Subcutaneous abdominal adipose tissue (tissue), 5 donors: ENCODE measurements at regions not wholly inside any gene's neighbourhood (a gene's known extent, or its start where the extent isn't known, plus 50 kb on each side); places are given as distances from the start of the nearest gene placed in this dataset.

Source experiments
- H3K27ac ChIP-seq: one replicate; pipeline ENCODE4 v1.7.0; 2013; ENCODE audit warnings: low read depth, mild to moderate bottlenecking, inconsistent platforms, low read length, moderate library complexity
- H3K27me3 ChIP-seq, 5 donors: one replicate each; pipeline ENCODE4 v1.7.0; 2013; ENCODE audit warnings: low read length in 5 of 5, inconsistent platforms in 1 of 5; ENCODE audit not compliant: control insufficient read depth in 5 of 5, insufficient read depth in 4 of 5
- H3K36me3 ChIP-seq, 5 donors: one replicate each; pipeline ENCODE4 v1.7.0; 2013; ENCODE audit warnings: low read length in 5 of 5; ENCODE audit not compliant: control insufficient read depth in 5 of 5, insufficient read depth in 5 of 5
- H3K4me1 ChIP-seq, 5 donors: one replicate each; pipeline ENCODE4 v1.7.0; 2013; ENCODE audit warnings: low read length in 5 of 5, mild to moderate bottlenecking in 3 of 5, moderate library complexity in 1 of 5; ENCODE audit not compliant: control insufficient read depth in 5 of 5, insufficient read depth in 5 of 5
- H3K4me3 ChIP-seq, 5 donors: one replicate each; pipeline ENCODE4 v1.7.0; 2013; ENCODE audit warnings: low read length in 5 of 5, low read depth in 1 of 5
- H3K9ac ChIP-seq, 5 donors: one replicate each; pipeline ENCODE4 v1.7.0; 2013; ENCODE audit warnings: low read length in 5 of 5, mild to moderate bottlenecking in 4 of 5, moderate library complexity in 3 of 5
- H3K9me3 ChIP-seq, 5 donors: one replicate each; pipeline ENCODE4 v1.7.0; 2013; ENCODE audit warnings: low read length in 5 of 5; ENCODE audit not compliant: control insufficient read depth in 5 of 5
- donor health status: healthy.
- donor health status: healthy.
- donor health status: healthy.
- donor health status: healthy.
- donor health status: healthy.

DNA sequence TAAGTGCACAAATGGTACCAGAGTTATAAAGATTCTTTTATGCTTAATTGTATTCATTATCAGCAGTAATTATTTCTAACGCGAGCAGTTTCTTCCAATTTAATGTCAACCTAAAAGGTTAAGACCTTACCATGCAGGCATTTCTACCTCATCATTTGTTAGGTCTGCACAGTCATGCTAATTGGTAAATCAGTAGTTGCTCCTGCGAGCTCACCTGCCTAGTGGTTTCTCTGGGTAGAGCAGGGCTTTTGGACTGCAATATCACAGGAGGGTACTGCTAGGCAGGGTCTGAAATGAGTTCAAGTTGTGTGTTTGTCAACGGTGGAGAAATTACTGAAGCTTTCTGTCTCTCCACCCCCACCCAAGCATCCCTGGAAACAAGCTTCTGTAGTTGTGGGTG lies 558.5 kb upstream of the MGMT start:
- Histone ChIP-seq H3K36me3 (no peaks in the 10 kb centered on the region), H3K9ac (no peak overlapping the region), H3K27me3 (no peaks in the 10 kb centered on the region), H3K9me3 (no peaks in the 10 kb centered on the region), H3K27ac (no peak overlapping the region), H3K4me1 (peaks cover 0 to 16% (median 0%) of the 10 kb centered on the region in 5 donors), H3K4me3 (no peak overlapping the region)

DNA sequence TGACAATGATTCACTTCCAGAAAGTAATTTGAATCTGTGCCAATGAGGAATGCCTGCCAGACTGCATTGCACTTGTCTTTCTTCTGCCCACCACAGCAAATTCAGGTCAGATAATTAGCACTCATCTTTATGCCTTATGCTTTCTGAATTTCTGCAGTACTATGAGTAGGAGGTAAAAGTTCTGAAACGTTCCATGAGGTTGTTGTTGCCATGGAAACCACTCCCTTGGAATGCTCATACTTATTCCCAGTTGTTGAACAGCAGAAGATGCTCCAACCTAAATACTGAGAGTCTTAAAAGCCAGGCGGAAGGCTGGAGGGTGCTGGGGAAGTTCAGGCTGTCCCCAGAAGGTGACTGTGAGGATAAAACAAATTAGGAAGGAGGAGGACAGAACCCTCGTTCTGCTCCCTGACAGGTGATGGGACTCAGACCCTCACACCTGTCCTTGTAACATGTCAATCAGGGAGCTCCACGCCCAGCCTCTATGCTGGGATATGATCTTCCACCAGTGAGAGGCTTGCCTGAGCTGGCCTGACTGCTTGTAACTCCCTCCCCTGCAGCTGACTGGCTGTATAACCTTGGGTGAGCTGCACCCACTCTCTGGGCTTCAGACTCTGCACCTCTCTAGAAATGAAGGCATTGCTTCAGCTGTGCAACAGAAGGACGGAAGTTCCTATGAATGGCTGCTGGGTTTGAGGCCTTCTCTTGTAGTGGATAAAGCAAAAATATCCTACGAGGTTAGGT lies 554.3 kb upstream of the MGMT start:
- H3K27ac ChIP-seq: no peak overlapping the region

GRCh38 chr10:128914681-128915080 lies 552.4 kb upstream of the MGMT start:
- no peak overlapping the region for H3K4me3 ChIP-seq
- peaks cover 0 to 17% (median 0%) of the 10 kb centered on the region in 5 donors for H3K4me1 ChIP-seq
- H3K36me3 ChIP-seq: no peaks in the 10 kb centered on the region
- peaks cover 0 to 13% (median 0%) of the 10 kb centered on the region in 5 donors for H3K27me3 ChIP-seq
- no peaks in the 10 kb centered on the region for H3K9me3 ChIP-seq
- H3K27ac ChIP-seq: no peak overlapping the region
- H3K9ac ChIP-seq: no peak overlapping the region

More for the DNA sequence above, 554.3 kb upstream of the MGMT start:
- Histone ChIP-seq H3K4me1 (peaks cover 0 to 26% (median 0%) of the 10 kb centered on the region in 5 donors), H3K27me3 (peaks cover 0 to 12% (median 0%) of the 10 kb centered on the region in 5 donors), H3K9ac (no peak overlapping the region), H3K9me3 (no peaks in the 10 kb centered on the region), H3K36me3 (no peaks in the 10 kb centered on the region), H3K4me3 (no peak overlapping the region)

GRCh38 chr10:128915630-128916029 lies 551.4 kb upstream of the MGMT start:
- H3K27me3 ChIP-seq: peaks cover 0 to 13% (median 0%) of the 10 kb centered on the region in 5 donors
- H3K4me1 ChIP-seq: peaks cover 0 to 17% (median 0%) of the 10 kb centered on the region in 5 donors
- H3K27ac ChIP-seq: no peak overlapping the region
- no peak overlapping the region for H3K4me3 ChIP-seq
- no peaks in the 10 kb centered on the region for H3K9me3 ChIP-seq
- H3K36me3 ChIP-seq: no peaks in the 10 kb centered on the region
- H3K9ac ChIP-seq: no peak overlapping the region

GRCh38 chr10:128916383-128916782 lies 550.7 kb upstream of the MGMT start:
- no peaks in the 10 kb centered on the region for H3K36me3 ChIP-seq
- no peak overlapping the region for H3K9ac ChIP-seq
- H3K4me1 ChIP-seq: peaks cover 0 to 17% (median 0%) of the 10 kb centered on the region in 5 donors
- H3K27ac ChIP-seq: no peak overlapping the region
- H3K27me3 ChIP-seq: peaks cover 0 to 13% (median 0%) of the 10 kb centered on the region in 5 donors
- H3K4me3 ChIP-seq: no peak overlapping the region
- no peaks in the 10 kb centered on the region for H3K9me3 ChIP-seq

DNA sequence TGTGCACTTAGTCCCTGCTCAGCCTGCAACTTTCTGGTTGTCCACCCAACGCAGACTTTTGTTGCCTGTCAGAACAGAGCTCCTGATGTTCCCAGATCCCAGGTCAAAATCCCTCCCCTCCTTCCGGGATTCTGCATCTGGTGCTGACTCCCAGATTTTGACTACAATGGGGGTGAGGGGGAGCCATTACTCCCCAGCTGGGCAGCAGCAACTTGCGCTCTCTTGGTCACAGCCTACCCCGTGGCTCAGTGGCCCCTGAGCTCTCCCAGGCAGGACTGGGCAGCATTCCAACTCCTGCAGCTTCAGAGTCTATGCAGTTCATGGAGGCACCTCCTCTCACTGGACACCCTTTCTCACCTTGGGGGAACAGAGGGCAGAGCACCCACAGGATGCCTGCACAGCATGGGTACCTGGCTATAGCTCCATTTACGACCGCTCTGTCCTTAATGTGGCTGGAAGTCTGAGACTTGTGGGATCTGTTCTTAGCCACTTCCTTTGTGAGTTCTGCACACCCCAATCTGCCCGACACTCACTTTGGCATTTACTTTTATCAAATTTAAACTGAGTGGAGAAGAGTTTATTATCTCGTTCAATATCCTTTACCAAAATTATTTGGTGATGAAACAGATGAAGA lies 545.5 kb upstream of the MGMT start:
- Histone ChIP-seq H3K27ac (no peak overlapping the region), H3K9me3 (no peaks in the 10 kb centered on the region), H3K36me3 (no peaks in the 10 kb centered on the region), H3K4me3 (no peak overlapping the region), H3K9ac (no peak overlapping the region), H3K4me1 (peaks cover 0 to 3% (median 0%) of the 10 kb centered on the region in 5 donors), H3K27me3 (peaks cover 0 to 7% (median 5%) of the 10 kb centered on the region in 5 donors)

- Histone ChIP-seq H3K27me3 (peaks cover 0 to 7% (median 4%) of the 10 kb centered on the region in 5 donors), H3K4me1 (peaks cover 0 to 7% (median 0%) of the 10 kb centered on the region in 5 donors), H3K9me3 (no peaks in the 10 kb centered on the region), H3K4me3 (no peak overlapping the region), H3K9ac (no peak overlapping the region), H3K36me3 (no peaks in the 10 kb centered on the region), H3K27ac (no peak overlapping the region)
Measured at GRCh38 chr10:128922172-128922571, 544.9 kb upstream of the MGMT start.

DNA sequence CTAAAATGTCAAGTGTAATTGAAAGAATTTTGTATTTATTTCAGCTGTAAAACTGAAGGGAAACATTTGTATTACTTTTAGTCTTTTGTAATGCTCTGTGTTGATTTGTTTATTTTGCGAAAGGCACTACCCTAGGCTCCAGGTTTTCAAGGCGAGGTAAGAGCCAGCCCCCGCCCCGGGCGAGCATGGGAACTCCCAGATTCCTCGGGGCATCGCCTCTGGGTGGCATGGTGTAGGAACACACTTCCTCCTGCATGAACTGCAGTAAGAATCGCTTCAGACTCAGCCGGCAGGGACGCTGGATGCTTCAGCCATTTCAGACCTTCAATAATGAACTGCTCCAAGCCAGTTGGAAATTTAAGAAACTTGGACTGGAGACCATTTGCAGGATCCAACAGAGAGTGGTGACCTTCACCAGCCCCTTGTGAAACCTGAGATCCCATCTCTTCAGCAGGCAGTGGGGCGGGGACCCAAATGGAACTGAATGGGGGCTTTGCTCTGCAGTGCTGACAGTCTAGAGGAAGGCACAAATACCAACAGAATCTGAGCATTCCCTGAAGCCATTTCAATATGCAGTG lies 544.3 kb upstream of the MGMT start:
- peaks cover 0 to 10% (median 0%) of the 10 kb centered on the region in 5 donors for H3K27me3 ChIP-seq
- peaks cover 0 to 13% (median 0%) of the 10 kb centered on the region in 5 donors for H3K4me1 ChIP-seq
- no peak overlapping the region for H3K9ac ChIP-seq
- no peak overlapping the region for H3K27ac ChIP-seq
- no peaks in the 10 kb centered on the region for H3K9me3 ChIP-seq
- no peak overlapping the region for H3K4me3 ChIP-seq
- no peaks in the 10 kb centered on the region for H3K36me3 ChIP-seq

GRCh38 chr10:128924918-128925317 lies 542.1 kb upstream of the MGMT start:
- Histone ChIP-seq H3K27me3 (peaks cover 0 to 12% (median 0%) of the 10 kb centered on the region in 5 donors), H3K36me3 (no peaks in the 10 kb centered on the region), H3K4me3 (no peak overlapping the region), H3K4me1 (peaks cover 0 to 16% (median 0%) of the 10 kb centered on the region in 5 donors), H3K9me3 (no peaks in the 10 kb centered on the region), H3K27ac (no peak overlapping the region), H3K9ac (no peak overlapping the region)

GRCh38 chr10:128926711-128927110 lies 540.3 kb upstream of the MGMT start:
- no peak overlapping the region for H3K4me3 ChIP-seq
- H3K9ac ChIP-seq: no peak overlapping the region
- H3K27ac ChIP-seq: no peak overlapping the region
- H3K4me1 ChIP-seq: peaks cover 0 to 16% (median 0%) of the 10 kb centered on the region in 5 donors
- peaks cover 0 to 16% (median 0%) of the 10 kb centered on the region in 5 donors for H3K27me3 ChIP-seq
- no peaks in the 10 kb centered on the region for H3K36me3 ChIP-seq
- no peaks in the 10 kb centered on the region for H3K9me3 ChIP-seq
